Stimulated activated CD8-positive, alpha-beta memory T cell treated with anti-CD3 and anti-CD28 coated beads, Interleukin-12 subunit alpha, Interleukin-12 subunit beta, amount 100 ng/mL, for 1 hour (primary cell): ENCODE measurements at regions not wholly inside any gene's neighbourhood (a gene's known extent, or its start where the extent isn't known, plus 50 kb on each side); places are given as distances from the start of the nearest gene placed in this dataset.
"Not testable (repeated sequence)": the region's sequence is repeated elsewhere in the genome, so short reads cannot be mapped to it uniquely, and the experiment has no call there.

Experiments
- DNase-seq: peaks from one replicate; pipeline ENCODE4 v3.0.0-alpha.2; 2020; ENCODE audit warnings: low read depth

- DNase-seq: no peak
Measured at GRCh38 chr20:4350096-4350495, 101.0 kb upstream of the ADRA1D start.

DNA sequence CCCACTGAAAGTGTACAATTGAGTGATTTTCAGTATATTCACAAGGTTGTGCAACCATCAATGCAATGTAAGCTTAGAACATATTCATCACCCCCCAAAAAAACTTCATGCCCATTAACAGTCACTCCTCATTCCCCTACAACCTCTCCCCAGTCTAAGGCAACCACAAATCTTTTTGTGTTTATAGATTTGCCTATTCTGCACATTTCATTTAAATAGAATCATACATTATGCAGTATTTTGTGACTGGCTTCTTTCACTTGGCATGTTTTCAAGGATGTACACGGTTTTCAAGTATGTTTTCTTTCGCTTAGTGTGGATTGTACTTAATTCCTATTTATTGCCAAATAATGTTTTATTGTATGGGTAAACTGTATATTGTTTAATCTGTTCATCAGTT, 95.6 kb upstream of the ADRA1D start:
- no peak for DNase-seq

GRCh38 chr20:4342609-4343008, 93.5 kb upstream of the ADRA1D start:
- no peak for DNase-seq

- no peak for DNase-seq
Measured at GRCh38 chr20:4341804-4342485, 92.9 kb upstream of the ADRA1D start.

GRCh38 chr20:4335722-4336121, 86.6 kb upstream of the ADRA1D start:
- no peak for DNase-seq

- DNase-seq: no peak
Measured at GRCh38 chr20:4332121-4332860, 83.2 kb upstream of the ADRA1D start.

DNA sequence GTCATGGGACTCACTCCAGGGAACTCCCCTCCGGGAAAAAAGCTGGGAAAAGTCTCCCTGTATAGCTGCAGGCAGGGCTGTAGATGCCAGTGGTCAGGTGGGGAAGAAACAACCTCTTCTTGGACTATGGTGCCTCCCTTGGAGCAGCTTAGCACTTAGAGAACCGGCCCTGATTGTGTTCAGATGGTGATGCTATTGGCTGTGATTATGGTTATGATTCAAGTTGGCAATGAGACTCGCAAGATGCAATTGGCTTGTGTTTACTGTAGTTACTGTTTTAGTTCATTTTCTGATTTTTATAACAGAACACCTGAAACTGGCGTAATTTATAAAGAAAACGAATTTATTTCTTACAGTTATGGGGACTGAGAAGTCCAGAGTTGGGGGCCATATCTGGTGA, 80.9 kb upstream of the ADRA1D start:
- no peak for DNase-seq

DNA sequence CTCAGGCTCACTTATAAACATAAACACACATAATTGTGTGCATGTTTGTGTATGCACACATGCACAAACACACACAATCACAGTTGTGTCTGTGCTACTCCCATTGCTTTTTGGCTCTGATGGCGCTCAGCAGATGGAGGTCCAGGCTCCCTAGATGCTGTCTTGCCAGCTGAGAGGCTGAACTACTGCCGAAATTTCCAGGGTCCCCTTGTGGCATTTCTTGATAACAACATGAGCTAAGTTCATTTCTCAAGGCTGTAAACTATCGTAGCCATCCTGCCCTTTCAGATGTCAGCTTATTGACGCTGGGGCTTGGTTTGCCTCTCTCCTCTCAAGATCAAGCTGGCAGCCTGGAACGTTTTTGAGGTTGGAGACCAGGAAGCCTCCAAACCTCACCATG, 80.1 kb upstream of the ADRA1D start:
- DNase-seq: no peak

GRCh38 chr20:4328541-4328940, 79.5 kb upstream of the ADRA1D start:
- no peak for DNase-seq

GRCh38 chr20:4327956-4328355, 78.9 kb upstream of the ADRA1D start:
- DNase-seq: no peak

DNA sequence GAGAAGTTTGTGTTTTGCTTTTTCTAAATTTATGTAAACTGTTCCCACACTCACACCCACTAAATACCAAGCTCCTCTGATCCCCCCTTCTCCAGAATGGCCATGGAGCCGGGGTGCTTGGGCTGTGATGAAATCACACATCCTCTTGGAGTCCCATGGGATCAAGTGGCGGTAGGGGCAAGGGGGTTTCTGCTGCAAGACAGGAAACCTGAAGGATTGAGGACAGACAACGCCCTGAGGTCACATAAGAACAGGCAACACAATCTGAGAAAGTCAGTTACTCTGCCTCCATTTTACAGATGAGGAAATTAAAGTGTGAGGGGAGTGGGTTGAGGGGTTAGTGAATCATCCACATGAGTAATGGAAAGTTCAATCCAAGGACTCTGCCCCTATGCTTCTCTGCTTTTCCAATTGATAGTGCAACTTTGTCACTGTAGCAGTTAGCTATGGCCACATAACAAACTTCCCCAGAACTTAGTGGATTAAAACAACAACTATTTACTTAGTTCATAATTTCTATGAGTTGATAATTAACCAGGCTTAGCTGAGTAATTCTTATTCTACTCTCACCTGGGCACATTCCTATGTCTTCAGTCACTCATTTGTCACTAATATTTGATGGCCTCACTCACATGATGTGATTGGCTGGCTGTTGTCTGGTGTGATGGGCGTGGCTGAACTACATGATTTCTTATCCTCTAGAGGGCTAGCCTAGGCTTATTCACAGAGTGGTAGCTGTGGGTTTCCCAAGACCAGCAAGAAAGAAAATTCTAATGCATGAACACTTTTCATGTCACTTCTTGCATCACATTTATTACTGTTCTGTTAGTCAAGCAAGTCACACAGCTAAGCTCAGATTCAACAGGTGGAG, 77.3 kb upstream of the ADRA1D start:
- no peak for DNase-seq

GRCh38 chr20:4325548-4326187, 76.6 kb upstream of the ADRA1D start:
- no peak for DNase-seq

DNA sequence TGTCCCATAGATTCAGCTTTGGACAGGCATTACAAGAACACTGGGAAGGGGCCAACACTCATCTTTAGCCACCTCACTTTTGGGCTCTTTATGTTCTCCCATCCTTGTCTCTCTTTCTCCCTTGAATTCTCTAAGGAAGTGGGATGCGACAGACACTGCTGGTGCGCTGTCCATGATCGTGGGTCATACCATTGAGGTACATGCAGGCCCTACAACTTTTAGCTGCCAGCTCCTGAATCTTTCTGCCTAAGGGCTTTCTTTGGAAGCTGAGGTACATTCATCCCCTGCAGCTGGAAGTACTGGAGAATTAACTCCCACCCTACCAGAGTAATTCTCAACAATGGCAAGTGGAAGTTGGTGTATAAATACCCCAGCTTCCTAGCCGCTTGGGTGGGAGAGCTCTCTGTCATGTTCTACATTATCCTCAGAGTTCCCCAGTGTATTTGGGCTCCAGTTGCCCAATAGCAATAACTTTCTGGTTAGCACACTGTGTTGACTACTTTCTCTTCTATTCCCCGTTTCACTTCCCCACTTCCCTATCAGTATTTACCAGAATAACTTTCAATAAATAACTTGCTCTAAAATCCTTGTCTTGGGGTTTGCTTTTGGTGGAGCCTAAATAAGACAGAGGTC, 75.6 kb upstream of the ADRA1D start:
- no peak for DNase-seq

DNA sequence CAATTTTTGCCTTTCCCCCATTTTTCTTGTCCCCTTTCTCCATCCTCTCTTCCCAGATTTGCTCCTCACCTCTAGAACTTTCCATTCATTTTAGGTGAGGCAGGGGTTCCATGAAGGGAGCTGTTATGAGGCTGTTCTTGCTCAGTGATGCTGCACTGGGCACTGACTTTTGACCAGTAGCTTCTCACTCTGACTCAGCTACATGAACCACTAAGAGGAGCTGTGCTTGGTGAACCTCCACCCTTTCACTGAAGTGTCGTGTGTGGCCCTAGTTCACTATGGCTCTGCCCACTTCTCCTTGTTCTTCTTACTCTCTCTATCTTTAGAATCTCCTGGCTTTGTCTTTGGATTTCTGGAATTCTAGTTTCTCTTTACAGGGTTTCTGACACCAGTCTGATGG, 73.4 kb upstream of the ADRA1D start:
- DNase-seq: no peak

- no peak for DNase-seq
Measured at GRCh38 chr20:4320291-4320690, 71.2 kb upstream of the ADRA1D start.

DNA sequence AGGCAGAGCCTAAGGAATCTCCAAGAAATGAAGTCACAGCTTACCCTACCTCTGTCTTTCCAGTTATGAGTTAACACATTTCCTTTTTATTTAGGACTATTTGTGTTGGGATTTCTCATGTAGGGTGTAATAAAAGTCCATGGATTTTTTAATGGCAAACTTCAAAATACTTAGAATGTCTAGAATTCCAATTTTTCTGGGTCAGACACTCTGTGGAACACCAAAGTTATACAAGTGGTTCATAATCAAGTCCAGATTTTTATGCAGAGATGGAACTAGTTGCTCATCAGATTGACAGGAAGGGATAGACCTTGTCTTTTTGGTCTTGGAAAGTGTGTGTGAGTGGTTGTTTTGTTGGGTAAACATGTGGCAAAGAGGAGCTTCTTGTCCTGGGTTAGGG, 69.8 kb upstream of the ADRA1D start:
- DNase-seq: no peak

GRCh38 chr20:4310616-4311015, 61.5 kb upstream of the ADRA1D start:
- DNase-seq: not testable (repeated sequence)

DNA sequence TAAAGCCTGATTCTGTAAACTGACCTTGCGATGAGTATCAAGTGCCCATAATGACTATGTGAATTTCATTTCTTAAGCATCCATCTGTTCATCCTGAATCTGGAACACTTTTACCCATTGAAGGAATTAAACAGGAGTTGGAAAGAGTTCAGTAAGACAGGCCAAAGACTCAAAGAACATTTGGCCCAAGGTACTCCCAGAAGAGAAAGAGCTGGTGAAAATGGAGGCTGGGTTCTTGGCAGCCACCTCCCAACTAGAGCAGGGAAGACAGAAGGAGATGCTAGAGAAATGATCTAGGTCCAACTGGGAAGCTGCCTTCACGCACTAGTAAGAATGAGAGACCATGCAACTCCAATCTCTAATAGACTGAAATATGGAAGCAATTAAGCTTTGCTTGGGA, 57.1 kb upstream of the ADRA1D start:
- DNase-seq: no peak

DNA sequence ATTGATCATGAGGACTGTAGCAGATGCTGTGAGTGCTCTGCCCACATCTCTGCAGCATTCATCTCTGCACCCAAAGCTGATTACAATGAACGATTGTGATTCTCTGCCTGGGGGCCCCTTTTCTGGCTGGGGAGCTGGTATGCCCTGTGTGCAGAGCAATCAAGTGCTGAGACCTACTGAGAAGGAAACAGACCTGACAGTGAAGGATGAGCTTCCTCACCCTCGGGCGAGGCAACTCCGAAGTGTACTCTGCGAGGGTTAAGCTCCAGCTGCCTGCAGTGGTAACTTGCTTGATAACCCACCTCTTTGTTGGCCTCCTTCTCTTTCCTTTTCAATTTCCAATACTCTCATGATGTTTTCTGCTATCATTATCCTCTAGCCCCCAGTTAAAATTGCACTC, 56.0 kb upstream of the ADRA1D start:
- DNase-seq: no peak

- DNase-seq: no peak
Measured at GRCh38 chr20:4304601-4305000, 55.5 kb upstream of the ADRA1D start.

DNA sequence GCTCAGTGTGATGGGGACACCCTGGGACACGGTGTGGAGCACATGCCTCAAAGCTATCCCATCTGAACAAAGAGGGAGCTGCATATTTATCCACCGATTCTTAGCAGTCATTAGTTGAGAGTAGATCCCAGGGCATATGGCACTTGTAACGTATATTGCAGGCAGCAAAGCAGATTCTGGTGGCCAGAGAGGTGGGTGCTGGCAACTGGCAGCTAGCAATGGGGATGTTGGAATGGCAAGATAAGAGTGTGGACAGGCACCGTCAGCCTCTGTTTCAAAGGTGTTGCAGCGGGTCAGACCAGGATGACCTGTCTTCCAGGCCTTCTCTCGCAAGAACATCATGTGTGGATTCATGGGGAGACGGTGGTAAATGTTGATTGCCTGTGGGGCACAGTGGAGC, 54.0 kb upstream of the ADRA1D start:
- DNase-seq: no peak

GRCh38 chr20:4300921-4301320, 51.8 kb upstream of the ADRA1D start:
- no peak for DNase-seq
